HG03439 (cell line): ENCODE measurements at regions not wholly inside any gene's neighbourhood (a gene's known extent, or its start where the extent isn't known, plus 50 kb on each side); places are given as distances from the start of the nearest gene placed in this dataset.

ENCODE experiments used
- ATAC-seq: cut with Tn5 transposase; IDR thresholded peaks from one replicate; pipeline ENCODE4 v1.9.1; 2021; ENCODE audit warnings: mild to moderate bottlenecking, moderate library complexity; ENCODE audit not compliant: unreplicated experiment

GRCh38 chr20:39266989-39267388 is 304.8 kb downstream of the DHX35 start:
- no peak for ATAC-seq

GRCh38 chr20:39264506-39265172 is 302.5 kb downstream of the DHX35 start:
- ATAC-seq: no peak

- ATAC-seq: no peak
Measured at GRCh38 chr20:39263076-39263475, 300.9 kb downstream of the DHX35 start.

GRCh38 chr20:39259808-39260207 is 297.7 kb downstream of the DHX35 start:
- ATAC-seq: no peak

GRCh38 chr20:39259010-39259803 is 297.1 kb downstream of the DHX35 start:
- no peak for ATAC-seq

- no peak for ATAC-seq
Measured at GRCh38 chr20:39258253-39258652, 296.1 kb downstream of the DHX35 start.

GRCh38 chr20:39253051-39253755 is 291.1 kb downstream of the DHX35 start:
- ATAC-seq: no peak

GRCh38 chr20:39252035-39252434 is 289.9 kb downstream of the DHX35 start:
- no peak for ATAC-seq

- no peak for ATAC-seq
Measured at GRCh38 chr20:39249798-39250197, 287.7 kb downstream of the DHX35 start.

- no peak for ATAC-seq
Measured at GRCh38 chr20:39248862-39249485, 286.8 kb downstream of the DHX35 start.

GRCh38 chr20:39248171-39248861 is 286.2 kb downstream of the DHX35 start:
- no peak for ATAC-seq

GRCh38 chr20:39246436-39246835 is 284.3 kb downstream of the DHX35 start:
- no peak for ATAC-seq

- no peak for ATAC-seq
Measured at GRCh38 chr20:39245685-39246311, 283.7 kb downstream of the DHX35 start.

- no peak for ATAC-seq
Measured at GRCh38 chr20:39243962-39244361, 281.8 kb downstream of the DHX35 start.

- no peak for ATAC-seq
Measured at GRCh38 chr20:39242614-39243013, 280.5 kb downstream of the DHX35 start.

- ATAC-seq: no peak
Measured at GRCh38 chr20:39234520-39235095, 272.5 kb downstream of the DHX35 start.

- no peak for ATAC-seq
Measured at GRCh38 chr20:39233755-39234154, 271.6 kb downstream of the DHX35 start.

GRCh38 chr20:39227416-39227815 is 265.3 kb downstream of the DHX35 start:
- no peak for ATAC-seq

GRCh38 chr20:39225978-39226377 is 263.8 kb downstream of the DHX35 start:
- ATAC-seq: no peak

- ATAC-seq: no peak
Measured at GRCh38 chr20:39225536-39225935, 263.4 kb downstream of the DHX35 start.
